HepG2 (cell line): ENCODE measurements at regions not wholly inside any gene's neighbourhood (a gene's known extent, or its start where the extent isn't known, plus 50 kb on each side); places are given as distances from the start of the nearest gene placed in this dataset.
"Not testable (repeated sequence)": the region's sequence is repeated elsewhere in the genome, so short reads cannot be mapped to it uniquely, and the experiment has no call there.

Source experiments
- ATAC-seq: fragments of 200-7000 bp; cut with Tn5 transposase; 3 replicates; pipeline ENCODE4 v1.9.1; 2020; ENCODE audit warnings: mild to moderate bottlenecking, moderate library complexity
- BruUV-seq: library from RNA; stranded (reverse); fragments of 400-500 nt; replicated peaks from 2 replicates; lab custom pipeline; 2021; lab: Mats Ljungman, UMichigan
- CTCF ChIA-PET: fragments of 300-600 bp; formaldehyde crosslinking; extraction: SDS; loops from one replicate; lab custom pipeline; 2021; ENCODE audit warnings: low total read pairs, inconsistent platforms, low intra/inter-chr PET ratio; lab: Yijun Ruan, JAX
- POLR2A ChIA-PET: fragments of 350-600 bp; sonication (Branson Sonifier 250); formaldehyde crosslinking; loops from one replicate; lab custom pipeline; 2020; ENCODE audit warnings: antibody characterized with exemption, inconsistent platforms; lab: Yijun Ruan, JAX
- DNase-seq: peaks from one replicate; pipeline ENCODE4 v3.0.0-alpha.2; 2015; ENCODE audit warnings: low spot score
- FAIRE-seq: peaks from 3 replicates; lab custom pipeline; 2011; peaks lifted over from hg19 to GRCh38; lab: Jason Lieb, UNC
- H2AFZ ChIP-seq: one replicate; pipeline ENCODE4 v1.6.1; 2011; ENCODE audit warnings: low read length, inconsistent platforms
- H3K27ac ChIP-seq: fragments of 300-600 bp; 3 replicates; pipeline ENCODE4 v1.8.0; 2011; ENCODE audit warnings: mixed run types, mild to moderate bottlenecking, mixed read lengths, low read length, inconsistent platforms; ENCODE audit not compliant: insufficient read depth; ENCODE audit errors: extremely low read length
- H3K27me3 ChIP-seq, 2 experiments: fragments of 200-600 bp in 1 of 2; 2 replicates in 1 of 2; 3 replicates in 1 of 2; pipeline versions ENCODE4 v1.6.0 to v1.8.0; 2011; ENCODE audit warnings: low read length in 2 of 2, mild to moderate bottlenecking in 2 of 2, moderate library complexity in 2 of 2, inconsistent platforms in 1 of 2; ENCODE audit not compliant: insufficient read depth in 2 of 2, control insufficient read depth in 1 of 2
- H3K36me3 ChIP-seq, 2 experiments: fragments of 200-600 bp in 1 of 2; replicated peaks in 1 of 2; 2 replicates in 1 of 2; 3 replicates in 1 of 2; pipeline versions ENCODE4 v1.5.1 to v1.8.0; 2011; ENCODE audit warnings: low read length in 2 of 2, inconsistent platforms in 1 of 2; ENCODE audit not compliant: insufficient read depth in 2 of 2, control insufficient read depth in 1 of 2
- H3K4me1 ChIP-seq: 2 replicates; pipeline ENCODE4 v1.5.1; 2012; ENCODE audit warnings: low read length, inconsistent platforms; ENCODE audit not compliant: insufficient read depth
- H3K4me2 ChIP-seq: 2 replicates; pipeline ENCODE4 v1.6.0; 2011; ENCODE audit warnings: low read depth, low read length, inconsistent platforms
- H3K4me3 ChIP-seq, 3 experiments: fragments of 200-600 bp in 1 of 3; sonication (generic), shearing (Covaris generic) in 1 of 3; replicated peaks in 1 of 3; 2 replicates each; pipeline ENCODE4 v1.5.1; 2011 to 2016; ENCODE audit warnings: low read length in 3 of 3, inconsistent platforms in 2 of 3, low read depth in 2 of 3, mild to moderate bottlenecking in 2 of 3, control low read depth in 1 of 3, mixed read lengths in 1 of 3; ENCODE audit not compliant: insufficient read depth in 1 of 3
- H3K79me2 ChIP-seq: one replicate; pipeline ENCODE4 v1.6.1; 2011; ENCODE audit warnings: low read length, inconsistent platforms; ENCODE audit not compliant: insufficient read depth
- H3K9ac ChIP-seq: 2 replicates; pipeline ENCODE4 v1.6.0; 2011; ENCODE audit warnings: mild to moderate bottlenecking, low read depth, low read length, inconsistent platforms; ENCODE audit not compliant: insufficient read depth
- H3K9me3 ChIP-seq: 2 replicates; pipeline ENCODE4 v1.5.1; 2012; ENCODE audit warnings: mild to moderate bottlenecking, low read length
- H4K20me1 ChIP-seq: 2 replicates; pipeline ENCODE4 v1.6.0; 2011; ENCODE audit warnings: inconsistent platforms, mild to moderate bottlenecking, low read length, moderate library complexity; ENCODE audit not compliant: insufficient read depth
- ZNF274 ChIP-seq: sonication (generic); formaldehyde crosslinking; IDR thresholded peaks from 2 replicates; pipeline ENCODE4 v1.5.1; 2020; ENCODE audit warnings: mild to moderate bottlenecking, missing genetic modification reagents
- ZNF749 ChIP-seq: sonication (generic); formaldehyde crosslinking; IDR thresholded peaks from 2 replicates; pipeline ENCODE4 v1.8.0; 2022; ENCODE audit warnings: mild to moderate bottlenecking, missing genetic modification reagents, moderate library complexity, borderline replicate concordance
- ZNF782 ChIP-seq: sonication (generic); formaldehyde crosslinking; IDR thresholded peaks from 2 replicates; pipeline ENCODE4 v1.4.0; 2020; ENCODE audit warnings: missing genetic modification reagents, mild to moderate bottlenecking, borderline replicate concordance
- WGBS: methylation state at CpG from one replicate; pipeline ENCODE4 v1.1.6; 2017; ENCODE audit warnings: low lambda C conversion rate; 5-methylcytosine and 5-hydroxymethylcytosine counted together
- in situ Hi-C: cut with HindIII; loops from 2 replicates; pipeline ENCODE4 v1.10.0; 2017; ENCODE audit warnings: low pct_unique_long_range_greater_than_20kb; ENCODE audit not compliant: extremely low pct_ligation_motif_present
- intact Hi-C: fragments of 100-400 bp; cut with micrococcal nuclease; formaldehyde crosslinking; loops from one replicate; pipeline ENCODE4 v1.10.0; 2022; ENCODE audit not compliant: unreplicated experiment
- TF ChIP-seq, protein P1 (sequence below): sonication (generic); formaldehyde crosslinking; IDR thresholded peaks from 2 replicates; pipeline ENCODE4 v1.5.0; 2020; ENCODE audit warnings: missing genetic modification reagents
- TF ChIP-seq, protein P2 (sequence below), 2 experiments: fragments of 450-650 bp in 1 of 2; sonication (generic) in 1 of 2; formaldehyde crosslinking in 1 of 2; IDR thresholded peaks; 2 replicates each; pipeline versions ENCODE4 v1.6.1 to v1.8.0; 2016 to 2022; ENCODE audit warnings: antibody characterized with exemption in 1 of 2, mild to moderate bottlenecking in 1 of 2, missing genetic modification reagents in 1 of 2

GRCh38 chr5:62100201-62100600 lies 205.8 kb upstream of the KIF2A start:
- ChIA-PET POLR2A (no interaction called here), CTCF (no interaction called here)
- ATAC-seq: no peak
- no peak overlapping the region for H3K9ac ChIP-seq
- no peak overlapping the region for H3K4me2 ChIP-seq
- H3K36me3 ChIP-seq: no peaks in the 10 kb centered on the region
- in situ Hi-C loops (no loop called here), intact Hi-C loops (no loop called here)
- H4K20me1 ChIP-seq: no peaks in the 10 kb centered on the region
- no peak overlapping the region for H3K27ac ChIP-seq
- BruUV-seq: no TSS peak
- H3K79me2 ChIP-seq: no peaks in the 10 kb centered on the region
- no peak for DNase-seq
- H2AFZ ChIP-seq: no peak overlapping the region
- no peak for TF ChIP-seq ZNF274 (CRISPR knock-in tag)
- no peak for TF ChIP-seq ZNF782 (CRISPR knock-in tag)
- TF ChIP-seq, protein P1, sequence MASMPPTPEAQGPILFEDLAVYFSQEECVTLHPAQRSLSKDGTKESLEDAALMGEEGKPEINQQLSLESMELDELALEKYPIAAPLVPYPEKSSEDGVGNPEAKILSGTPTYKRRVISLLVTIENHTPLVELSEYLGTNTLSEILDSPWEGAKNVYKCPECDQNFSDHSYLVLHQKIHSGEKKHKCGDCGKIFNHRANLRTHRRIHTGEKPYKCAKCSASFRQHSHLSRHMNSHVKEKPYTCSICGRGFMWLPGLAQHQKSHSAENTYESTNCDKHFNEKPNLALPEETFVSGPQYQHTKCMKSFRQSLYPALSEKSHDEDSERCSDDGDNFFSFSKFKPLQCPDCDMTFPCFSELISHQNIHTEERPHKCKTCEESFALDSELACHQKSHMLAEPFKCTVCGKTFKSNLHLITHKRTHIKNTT: no peak
- TF ChIP-seq ZNF749 (CRISPR knock-in tag): no peak
- TF ChIP-seq, protein P2, sequence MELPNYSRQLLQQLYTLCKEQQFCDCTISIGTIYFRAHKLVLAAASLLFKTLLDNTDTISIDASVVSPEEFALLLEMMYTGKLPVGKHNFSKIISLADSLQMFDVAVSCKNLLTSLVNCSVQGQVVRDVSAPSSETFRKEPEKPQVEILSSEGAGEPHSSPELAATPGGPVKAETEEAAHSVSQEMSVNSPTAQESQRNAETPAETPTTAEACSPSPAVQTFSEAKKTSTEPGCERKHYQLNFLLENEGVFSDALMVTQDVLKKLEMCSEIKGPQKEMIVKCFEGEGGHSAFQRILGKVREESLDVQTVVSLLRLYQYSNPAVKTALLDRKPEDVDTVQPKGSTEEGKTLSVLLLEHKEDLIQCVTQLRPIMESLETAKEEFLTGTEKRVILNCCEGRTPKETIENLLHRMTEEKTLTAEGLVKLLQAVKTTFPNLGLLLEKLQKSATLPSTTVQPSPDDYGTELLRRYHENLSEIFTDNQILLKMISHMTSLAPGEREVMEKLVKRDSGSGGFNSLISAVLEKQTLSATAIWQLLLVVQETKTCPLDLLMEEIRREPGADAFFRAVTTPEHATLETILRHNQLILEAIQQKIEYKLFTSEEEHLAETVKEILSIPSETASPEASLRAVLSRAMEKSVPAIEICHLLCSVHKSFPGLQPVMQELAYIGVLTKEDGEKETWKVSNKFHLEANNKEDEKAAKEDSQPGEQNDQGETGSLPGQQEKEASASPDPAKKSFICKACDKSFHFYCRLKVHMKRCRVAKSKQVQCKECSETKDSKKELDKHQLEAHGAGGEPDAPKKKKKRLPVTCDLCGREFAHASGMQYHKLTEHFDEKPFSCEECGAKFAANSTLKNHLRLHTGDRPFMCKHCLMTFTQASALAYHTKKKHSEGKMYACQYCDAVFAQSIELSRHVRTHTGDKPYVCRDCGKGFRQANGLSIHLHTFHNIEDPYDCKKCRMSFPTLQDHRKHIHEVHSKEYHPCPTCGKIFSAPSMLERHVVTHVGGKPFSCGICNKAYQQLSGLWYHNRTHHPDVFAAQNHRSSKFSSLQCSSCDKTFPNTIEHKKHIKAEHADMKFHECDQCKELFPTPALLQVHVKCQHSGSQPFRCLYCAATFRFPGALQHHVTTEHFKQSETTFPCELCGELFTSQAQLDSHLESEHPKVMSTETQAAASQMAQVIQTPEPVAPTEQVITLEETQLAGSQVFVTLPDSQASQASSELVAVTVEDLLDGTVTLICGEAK (IDR thresholded peaks at IDR 0.05): no peak
- TF ChIP-seq, protein P2 (CRISPR knock-in tag; IDR thresholded peaks at IDR 0.05): no peak
- no peak for FAIRE-seq
- no peaks in the 10 kb centered on the region for H3K27me3 ChIP-seq
- no peak overlapping the region for H3K4me3 ChIP-seq
- no peaks in the 10 kb centered on the region for H3K4me1 ChIP-seq
- WGBS: 0% methylated on average over 4 of the region's 4 CpGs
- H3K9me3 ChIP-seq: no peaks in the 10 kb centered on the region

DNA sequence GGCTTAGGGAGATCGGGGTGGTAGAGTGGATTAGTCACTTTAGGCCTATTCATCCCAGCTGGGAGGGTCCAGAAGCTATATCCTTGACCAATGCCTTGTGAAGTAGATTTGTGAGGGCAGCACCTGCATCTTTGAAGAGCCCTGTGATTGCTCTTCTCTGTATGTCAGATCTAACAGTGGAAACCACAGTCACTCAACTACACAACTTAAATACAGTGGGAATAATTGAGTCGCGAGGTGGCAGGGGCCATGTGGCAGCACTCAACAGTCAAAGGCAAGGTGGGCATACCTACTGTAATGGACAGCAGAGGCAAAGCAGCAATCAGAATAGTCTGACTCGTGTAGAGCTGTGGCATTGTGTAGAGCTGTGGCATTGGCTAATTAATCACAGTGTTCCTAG lies 202.1 kb upstream of the KIF2A start:
- DNase-seq, intact Hi-C loops: not testable (repeated sequence)

More for the DNA sequence above, 202.1 kb upstream of the KIF2A start:
- BruUV-seq, H3K4me2 ChIP-seq, H3K27ac ChIP-seq, H3K9me3 ChIP-seq, CTCF ChIA-PET, H2AFZ ChIP-seq, H3K9ac ChIP-seq, H3K27me3 ChIP-seq, H3K4me1 ChIP-seq, H3K79me2 ChIP-seq, in situ Hi-C loops, H3K4me3 ChIP-seq, ATAC-seq, H3K36me3 ChIP-seq, H4K20me1 ChIP-seq, FAIRE-seq, POLR2A ChIA-PET: not testable (repeated sequence)
- WGBS: 52% methylated on average over 4 of the region's 4 CpGs
